Mesendoderm (in vitro differentiated cells): ENCODE measurements at regions not wholly inside any gene's neighbourhood (a gene's known extent, or its start where the extent isn't known, plus 50 kb on each side); places are given as distances from the start of the nearest gene placed in this dataset.

Experiments used
- DNase-seq: peaks from one replicate; pipeline ENCODE4 v3.0.0; 2013
- H2AK5ac ChIP-seq: 2 replicates; pipeline ENCODE4 v1.6.1; 2013; ENCODE audit warnings: low read length, inconsistent platforms
- H2BK120ac ChIP-seq: 2 replicates; pipeline ENCODE4 v1.6.1; 2013; ENCODE audit warnings: low read depth, mild to moderate bottlenecking, low read length, moderate library complexity, mixed read lengths
- H2BK15ac ChIP-seq: replicated peaks from 2 replicates; pipeline ENCODE4 v1.6.1; 2013; ENCODE audit warnings: low read depth, mild to moderate bottlenecking, moderate library complexity
- H2BK5ac ChIP-seq: 2 replicates; pipeline ENCODE4 v1.6.1; 2013; ENCODE audit warnings: low read length, inconsistent platforms
- H3K18ac ChIP-seq: 2 replicates; pipeline ENCODE4 v1.6.1; 2013; ENCODE audit warnings: mild to moderate bottlenecking, low read length, mixed read lengths
- H3K23ac ChIP-seq: one replicate; pipeline ENCODE4 v1.6.1; 2013; ENCODE audit warnings: low read length
- H3K27ac ChIP-seq: 2 replicates; pipeline ENCODE4 v1.5.1; 2013; ENCODE audit warnings: low read depth, mild to moderate bottlenecking, inconsistent platforms, low read length, moderate library complexity
- H3K27me3 ChIP-seq: 2 replicates; pipeline ENCODE4 v1.6.1; 2013; ENCODE audit warnings: low read length, control low read depth, mild to moderate bottlenecking, inconsistent platforms; ENCODE audit not compliant: insufficient read depth, poor library complexity
- H3K36me3 ChIP-seq: 2 replicates; pipeline ENCODE4 v1.6.1; 2013; ENCODE audit warnings: low read length, inconsistent platforms; ENCODE audit not compliant: control insufficient read depth, insufficient read depth
- H3K4ac ChIP-seq: one replicate; pipeline ENCODE4 v1.6.1; 2013; ENCODE audit warnings: low read depth, mild to moderate bottlenecking, low read length, moderate library complexity
- H3K4me1 ChIP-seq: 2 replicates; pipeline ENCODE4 v1.6.1; 2013; ENCODE audit warnings: low read depth, low read length, inconsistent platforms; ENCODE audit not compliant: control insufficient read depth
- H3K4me2 ChIP-seq: 2 replicates; pipeline ENCODE4 v1.6.1; 2013; ENCODE audit warnings: low read length
- H3K4me3 ChIP-seq: 2 replicates; pipeline ENCODE4 v1.5.1; 2013; ENCODE audit warnings: mild to moderate bottlenecking, low read length
- H3K56ac ChIP-seq: one replicate; pipeline ENCODE4 v1.6.1; 2013; ENCODE audit warnings: low read length
- H3K79me1 ChIP-seq: 2 replicates; pipeline ENCODE4 v1.6.1; 2013; ENCODE audit warnings: low read length, inconsistent platforms
- H3K79me2 ChIP-seq: 2 replicates; pipeline ENCODE4 v1.6.1; 2013; ENCODE audit warnings: mild to moderate bottlenecking, low read length; ENCODE audit not compliant: control insufficient read depth, insufficient read depth
- H3K9ac ChIP-seq: 2 replicates; pipeline ENCODE4 v1.6.1; 2013; ENCODE audit warnings: low read length, inconsistent platforms
- H4K5ac ChIP-seq: one replicate; pipeline ENCODE4 v1.6.1; 2013; ENCODE audit warnings: low read length
- H4K8ac ChIP-seq: one replicate; pipeline ENCODE4 v1.6.1; 2013; ENCODE audit warnings: low read depth, mild to moderate bottlenecking, control low read depth, low read length, moderate library complexity
- WGBS: extraction: QIAGEN DNeasy Blood & Tissue Kit; methylation state at CpG from one replicate; pipeline ENCODE4 v1.1.7; 2013; ENCODE audit warnings: low lambda C conversion rate, missing lambda C conversion rate; ENCODE audit not compliant: insufficient coverage; ENCODE audit errors: extremely low coverage; 5-methylcytosine and 5-hydroxymethylcytosine counted together

DNA sequence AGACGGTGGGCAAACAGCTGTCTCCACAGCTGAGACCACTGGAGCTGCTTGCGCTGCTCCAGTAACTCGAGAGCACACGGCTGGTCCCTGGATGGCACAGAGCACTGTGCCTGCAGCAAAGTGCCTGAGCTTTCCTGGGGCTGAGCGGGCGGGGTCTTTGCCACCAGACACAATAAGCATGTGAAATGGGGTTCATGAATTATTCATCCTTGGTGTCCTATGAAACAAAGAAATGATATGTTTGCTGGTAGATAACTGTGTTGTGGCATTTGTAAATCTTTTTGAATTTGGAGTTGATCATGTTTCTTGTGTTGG, 151.7 kb upstream of the MPDZ start:
- no peak overlapping the region for H2AK5ac ChIP-seq
- no peaks in the 10 kb centered on the region for H3K4me1 ChIP-seq
- no peak overlapping the region for H4K8ac ChIP-seq
- H2BK15ac ChIP-seq = no peak overlapping the region
- H4K5ac ChIP-seq = no peak overlapping the region
- no peak overlapping the region for H3K27ac ChIP-seq
- no peak overlapping the region for H3K23ac ChIP-seq
- no peaks in the 10 kb centered on the region for H3K79me2 ChIP-seq
- H2BK120ac ChIP-seq = no peak overlapping the region
- no peak overlapping the region for H3K18ac ChIP-seq
- no peak overlapping the region for H2BK5ac ChIP-seq
- H3K9ac ChIP-seq = no peak overlapping the region
- no peak overlapping the region for H3K56ac ChIP-seq
- no peaks in the 10 kb centered on the region for H3K27me3 ChIP-seq
- no peak overlapping the region for H3K4me3 ChIP-seq
- WGBS = no CpG with 5 or more reads among the region's 6 CpGs
- no peak overlapping the region for H3K4ac ChIP-seq
- DNase-seq = no peak
- H3K79me1 ChIP-seq = no peaks in the 10 kb centered on the region
- no peak overlapping the region for H3K4me2 ChIP-seq
- no peaks in the 10 kb centered on the region for H3K36me3 ChIP-seq

DNA sequence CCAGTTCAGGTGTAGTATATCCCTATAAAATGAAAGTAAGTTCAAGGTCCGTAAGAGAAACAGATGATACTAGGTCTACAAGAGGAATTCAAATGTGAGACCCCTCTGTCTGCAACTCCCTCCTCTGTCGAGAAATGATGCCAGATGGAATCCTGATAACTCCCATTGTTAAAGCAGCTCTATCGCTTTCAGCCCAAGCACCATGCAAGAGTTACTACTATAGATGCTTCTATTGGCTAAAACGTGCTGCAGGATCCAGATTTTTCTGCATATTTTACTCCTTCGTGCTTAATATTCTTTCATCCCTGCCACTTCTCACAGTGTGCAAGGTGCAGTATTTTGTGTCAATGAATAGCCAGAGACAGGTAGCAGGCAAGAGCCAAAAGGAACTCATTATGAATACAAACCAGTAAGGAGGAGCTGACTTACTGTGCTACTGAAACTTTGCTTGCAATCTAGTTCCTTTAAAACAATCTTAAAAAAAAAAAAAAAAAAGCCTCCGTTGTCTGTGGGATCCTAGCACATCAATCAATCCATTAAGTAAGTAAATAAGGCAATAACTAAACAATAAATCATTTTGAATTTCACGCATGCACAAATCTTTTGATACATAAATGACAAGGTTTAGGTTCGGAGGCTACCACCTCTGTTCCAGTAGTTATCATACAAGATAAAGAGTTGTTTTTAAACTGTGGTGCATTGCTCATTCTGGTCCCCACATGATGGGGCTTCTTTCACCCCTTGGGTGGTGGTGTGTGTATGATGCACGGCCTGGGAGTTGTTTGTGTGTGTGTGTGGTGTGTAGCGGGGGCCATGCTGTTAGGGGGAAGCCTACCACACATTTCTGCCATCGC, 151.1 kb upstream of the MPDZ start:
- no peak overlapping the region for H3K4ac ChIP-seq
- WGBS = no CpG with 5 or more reads among the region's 11 CpGs

DNA sequence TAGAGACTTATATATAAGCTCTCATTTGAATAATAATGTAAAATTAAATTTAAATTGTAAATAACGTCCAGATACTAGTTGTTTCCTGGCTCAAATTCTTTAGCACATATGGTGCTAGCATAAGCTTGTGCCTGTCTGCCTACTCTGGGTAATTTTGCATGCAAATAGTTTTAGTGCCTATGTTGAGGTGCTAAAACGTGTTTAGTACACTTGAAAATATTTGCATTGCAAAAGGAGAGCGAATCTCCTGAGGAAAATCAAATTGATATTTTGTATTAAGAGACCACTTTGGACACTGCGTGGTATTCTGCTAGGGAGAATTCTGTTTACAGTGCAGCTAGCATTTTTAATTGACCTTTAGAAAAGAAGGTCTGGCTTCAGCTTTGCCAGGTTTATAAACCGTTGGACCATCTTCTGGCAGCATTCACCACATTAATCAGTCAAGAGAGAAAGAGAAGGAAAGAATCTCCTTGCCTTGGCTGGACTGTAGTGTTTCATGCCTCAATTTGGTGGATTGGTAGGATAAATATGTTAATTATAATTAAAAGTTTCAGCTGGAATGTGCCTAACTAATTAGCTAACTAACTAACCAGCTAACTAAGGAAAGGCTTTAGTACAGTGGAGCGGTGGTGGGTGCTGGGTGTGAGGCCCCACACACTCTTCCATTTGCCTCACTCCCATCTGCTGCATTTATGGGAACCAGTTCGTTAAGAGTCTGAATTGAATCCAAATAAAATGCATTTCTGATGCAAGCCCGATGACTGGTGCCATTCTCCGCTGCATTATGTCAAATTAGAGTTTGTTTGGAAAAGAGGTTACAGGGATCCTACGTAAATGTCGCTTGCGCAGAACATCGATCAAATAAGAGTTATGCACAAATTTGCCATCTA, 150.1 kb upstream of the MPDZ start:
- Histone ChIP-seq H2BK15ac (no peak overlapping the region), H2BK120ac (no peak overlapping the region), H3K4me1 (no peaks in the 10 kb centered on the region), H3K79me1 (no peaks in the 10 kb centered on the region), H2AK5ac (no peak overlapping the region), H4K5ac (no peak overlapping the region), H3K36me3 (no peaks in the 10 kb centered on the region), H3K4ac (no peak overlapping the region), H3K56ac (no peak overlapping the region), H2BK5ac (no peak overlapping the region), H3K27me3 (no peaks in the 10 kb centered on the region), H3K4me3 (no peak overlapping the region), H3K4me2 (no peak overlapping the region), H3K79me2 (no peaks in the 10 kb centered on the region), H4K8ac (no peak overlapping the region), H3K18ac (peak overlapping the region; percentile 39), H3K27ac (no peak overlapping the region), H3K23ac (no peak overlapping the region), H3K9ac (no peak overlapping the region)
- WGBS = no CpG with 5 or more reads among the region's 13 CpGs
- no peak for DNase-seq

More for the DNA sequence above, 151.1 kb upstream of the MPDZ start:
- no peak overlapping the region for H3K4me3 ChIP-seq
- no peak overlapping the region for H2BK120ac ChIP-seq
- H3K79me1 ChIP-seq = no peaks in the 10 kb centered on the region
- H2AK5ac ChIP-seq = no peak overlapping the region
- no peaks in the 10 kb centered on the region for H3K79me2 ChIP-seq
- H3K4me2 ChIP-seq = no peak overlapping the region
- H3K27ac ChIP-seq = no peak overlapping the region
- no peak overlapping the region for H3K18ac ChIP-seq
- no peaks in the 10 kb centered on the region for H3K36me3 ChIP-seq
- H2BK5ac ChIP-seq = no peak overlapping the region
- H3K56ac ChIP-seq = no peak overlapping the region
- H3K4me1 ChIP-seq = no peaks in the 10 kb centered on the region
- H3K27me3 ChIP-seq = no peaks in the 10 kb centered on the region
- H3K9ac ChIP-seq = no peak overlapping the region
- H3K23ac ChIP-seq = no peak overlapping the region
- H2BK15ac ChIP-seq = no peak overlapping the region
- H4K5ac ChIP-seq = no peak overlapping the region
- no peak for DNase-seq
- no peak overlapping the region for H4K8ac ChIP-seq

DNA sequence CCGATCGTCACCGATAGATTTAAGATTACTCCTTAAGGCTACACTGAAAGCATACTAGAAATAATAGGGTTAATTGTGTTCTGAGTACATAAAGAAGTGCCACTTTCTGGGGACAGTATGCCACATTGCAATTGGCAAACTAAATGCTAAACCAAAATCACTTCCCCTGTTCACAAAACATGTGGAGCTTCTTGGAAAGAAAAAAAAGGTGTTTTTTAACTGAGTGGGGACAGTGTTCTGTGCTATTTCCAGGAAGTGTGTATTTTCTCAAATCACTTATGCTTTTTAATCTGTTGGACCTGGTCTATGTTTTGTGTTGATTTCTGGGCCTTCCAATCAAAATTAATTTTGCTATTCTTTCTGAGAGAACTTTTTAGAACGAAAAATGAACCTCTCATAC, 149.3 kb upstream of the MPDZ start:
- Histone ChIP-seq H3K4me2 (no peak overlapping the region), H2AK5ac (no peak overlapping the region), H3K79me2 (no peaks in the 10 kb centered on the region), H2BK5ac (no peak overlapping the region), H2BK15ac (no peak overlapping the region), H4K8ac (no peak overlapping the region), H3K23ac (no peak overlapping the region), H3K56ac (no peak overlapping the region), H3K27me3 (no peaks in the 10 kb centered on the region), H3K4me3 (no peak overlapping the region), H3K18ac (no peak overlapping the region), H3K9ac (no peak overlapping the region), H3K4ac (no peak overlapping the region), H3K79me1 (no peaks in the 10 kb centered on the region), H2BK120ac (no peak overlapping the region), H4K5ac (no peak overlapping the region), H3K4me1 (no peaks in the 10 kb centered on the region), H3K27ac (no peak overlapping the region), H3K36me3 (no peaks in the 10 kb centered on the region)
- no peak for DNase-seq
- no CpG with 5 or more reads among the region's 4 CpGs for WGBS

DNA sequence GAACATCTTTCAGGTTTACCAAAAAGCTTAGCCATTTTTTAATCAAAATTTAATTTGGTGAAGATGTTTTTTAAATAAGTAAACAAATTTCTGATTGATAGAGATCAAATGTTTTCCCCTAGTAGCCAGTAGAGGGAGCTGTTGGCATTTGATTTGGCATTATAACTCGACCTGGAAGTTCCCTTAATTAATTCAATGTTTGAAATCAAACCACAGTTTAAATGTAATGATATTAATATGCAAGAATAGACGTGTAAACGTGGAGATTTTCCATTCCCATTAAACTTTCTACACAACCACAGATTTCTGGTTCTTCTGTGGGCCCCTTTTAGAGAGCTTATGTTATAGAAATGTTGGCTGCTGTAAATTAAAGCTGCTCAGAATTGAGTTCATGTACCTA, 148.1 kb upstream of the MPDZ start:
- Histone ChIP-seq H3K9ac (no peak overlapping the region), H3K4me1 (no peaks in the 10 kb centered on the region), H2BK120ac (no peak overlapping the region), H4K8ac (no peak overlapping the region), H3K4ac (no peak overlapping the region), H3K27ac (no peak overlapping the region), H3K23ac (no peak overlapping the region), H2BK15ac (no peak overlapping the region), H3K36me3 (no peaks in the 10 kb centered on the region), H2AK5ac (no peak overlapping the region), H2BK5ac (no peak overlapping the region), H3K56ac (no peak overlapping the region), H3K4me2 (no peak overlapping the region), H3K79me2 (no peaks in the 10 kb centered on the region), H3K18ac (no peak overlapping the region), H3K4me3 (no peak overlapping the region), H3K27me3 (no peaks in the 10 kb centered on the region), H4K5ac (no peak overlapping the region), H3K79me1 (no peaks in the 10 kb centered on the region)
- WGBS = no CpG with 5 or more reads among the region's 3 CpGs
- DNase-seq = peak; percentile 41
